ENCODE measurements at regions not wholly inside any gene's neighbourhood (a gene's known extent, or its start where the extent isn't known, plus 50 kb on each side); places are given as distances from the start of the nearest gene placed in this dataset.
"Not testable (repeated sequence)": the region's sequence is repeated elsewhere in the genome, so short reads cannot be mapped to it uniquely, and the experiment has no call there.

DNA sequence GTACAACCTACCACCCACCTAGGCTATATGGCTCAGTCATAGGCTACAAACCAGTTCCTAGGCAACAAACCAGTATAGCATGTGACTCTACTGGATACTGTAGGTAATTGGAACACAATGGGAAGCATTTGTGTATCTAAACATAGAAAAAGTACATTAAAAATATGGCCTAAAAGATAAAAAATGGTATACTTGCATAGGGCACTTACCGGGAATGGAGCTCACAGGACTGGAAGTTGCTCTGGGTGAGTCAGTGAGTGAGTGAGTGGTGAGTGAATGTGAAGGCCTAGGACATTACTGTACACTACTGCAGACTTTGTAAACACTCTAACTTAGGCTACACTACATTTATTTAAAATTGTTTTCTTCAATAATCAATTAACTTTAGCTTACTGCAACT is 139.2 kb upstream of the RBPJ start:
- no peak for DNase-seq

DNA sequence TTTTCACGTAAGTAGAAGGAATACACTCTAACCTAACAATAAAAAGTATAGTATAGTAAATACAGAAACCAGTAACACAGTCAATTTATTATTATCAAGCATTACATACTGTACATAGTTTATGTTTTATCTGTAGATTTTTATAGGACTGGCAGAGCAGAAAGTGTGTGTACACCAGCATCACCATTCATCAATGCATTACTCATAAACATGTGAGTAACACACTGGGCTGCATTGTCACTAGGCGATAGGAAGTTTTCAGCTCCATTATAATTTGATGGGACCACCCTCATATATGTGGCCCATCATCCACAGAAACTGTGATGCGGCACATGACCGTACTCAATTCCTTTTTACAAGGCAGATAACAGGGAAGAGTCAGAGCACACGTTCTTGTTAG is 137.8 kb upstream of the RBPJ start:
- DNase-seq: no peak

DNA sequence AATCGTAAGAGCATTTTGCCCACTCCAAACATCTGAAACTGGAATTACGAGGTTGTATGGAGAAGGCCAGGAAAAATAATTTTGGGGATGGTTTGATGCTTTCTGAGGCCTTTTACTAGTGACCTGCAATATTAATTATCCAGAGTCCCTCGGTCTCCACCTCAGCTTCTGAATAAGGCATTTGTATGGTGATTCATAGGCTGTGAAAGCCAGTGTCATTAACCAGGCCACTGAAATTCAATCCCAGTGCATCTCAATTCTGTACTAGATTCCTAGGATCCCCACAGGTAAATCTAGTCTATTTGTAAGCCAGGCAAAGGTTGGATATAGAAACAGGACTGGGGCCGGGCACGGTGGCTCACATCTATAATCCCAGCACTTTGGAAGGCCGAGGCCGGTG is 135.4 kb upstream of the RBPJ start:
- no peak for DNase-seq

DNA sequence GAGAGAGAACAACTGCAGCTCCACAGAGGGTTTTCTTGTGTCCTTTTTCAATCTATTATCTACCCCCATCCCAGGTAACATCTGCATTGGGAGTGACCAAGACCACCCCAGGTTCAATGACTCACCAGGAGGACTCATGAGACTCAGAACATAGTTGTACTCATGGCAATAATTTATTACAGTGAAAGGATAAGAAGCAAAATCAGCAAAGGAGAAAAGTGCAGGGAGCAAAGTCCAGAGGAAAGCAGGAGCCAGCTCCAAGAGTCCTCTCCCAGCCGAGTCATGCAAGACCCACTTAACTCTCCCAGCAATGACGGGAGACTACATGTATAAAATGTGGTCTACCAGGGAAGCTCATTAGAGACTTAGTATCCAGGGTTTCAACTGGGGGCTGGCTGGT is 129.5 kb upstream of the RBPJ start:
- DNase-seq: no peak

DNA sequence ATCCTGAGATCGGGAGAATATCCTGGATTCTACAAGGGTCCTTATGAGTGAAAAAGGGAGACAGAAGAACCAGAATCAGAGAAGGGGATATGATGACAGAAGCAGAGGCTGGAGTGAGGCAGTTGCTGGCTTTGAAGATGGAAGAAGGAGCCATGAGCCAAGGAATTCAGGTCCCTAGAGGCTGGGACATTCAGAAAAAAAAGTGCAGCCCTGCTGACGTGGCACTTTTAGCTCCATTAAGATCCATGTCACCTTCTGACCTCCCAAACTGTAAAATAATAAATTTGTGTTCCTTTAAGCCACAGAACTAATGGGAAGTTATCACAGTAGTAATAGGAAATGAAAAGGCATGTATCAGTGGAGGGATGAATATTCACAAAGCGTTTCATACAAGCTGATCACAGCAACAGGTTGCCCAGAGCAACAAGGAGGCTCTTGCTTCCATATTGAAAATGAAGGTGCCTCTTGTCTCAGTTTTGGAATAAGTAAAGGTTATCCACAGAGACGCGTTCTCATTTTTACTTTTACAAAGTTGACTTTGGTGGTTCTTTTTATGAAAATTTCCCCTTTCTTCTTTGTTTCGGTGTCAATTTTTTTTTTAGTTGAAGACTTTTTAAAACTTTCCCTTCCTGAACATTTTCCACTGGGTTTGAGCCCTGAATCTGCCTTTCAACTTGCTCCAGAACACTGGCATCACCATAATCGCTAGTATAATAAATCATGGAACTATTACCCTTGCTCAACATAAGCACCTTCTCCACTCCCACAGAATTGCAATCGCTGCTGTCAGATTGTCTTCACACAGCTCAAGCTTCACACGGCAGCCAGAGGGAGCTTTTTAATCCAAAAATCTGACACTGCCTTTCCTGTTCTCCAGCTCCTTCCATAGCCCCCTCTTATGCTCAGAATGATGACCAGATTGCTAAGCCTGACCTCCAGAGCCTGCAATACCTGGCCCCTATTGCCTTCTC is 127.6 kb upstream of the RBPJ start:
- peak; percentile 80 for DNase-seq

DNA sequence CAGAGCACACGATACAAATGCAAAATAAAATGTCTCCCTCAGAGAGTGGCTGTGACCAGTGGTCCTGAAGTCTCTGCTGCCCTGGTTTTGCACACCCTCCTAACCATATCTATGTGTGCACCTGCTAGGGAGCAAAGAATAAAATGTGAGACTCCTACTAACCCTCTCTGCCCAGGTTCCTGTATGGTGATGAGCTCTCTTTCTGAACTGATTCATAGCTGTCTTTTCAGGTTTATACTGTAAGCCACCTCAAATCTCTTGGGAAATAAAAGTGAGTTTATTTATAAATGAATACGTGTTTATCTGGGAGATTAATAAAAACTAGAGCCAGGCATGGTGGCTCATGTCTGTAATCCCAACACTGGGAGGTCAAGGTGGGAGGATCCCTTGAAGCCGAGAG is 126.0 kb upstream of the RBPJ start:
- DNase-seq: peak; percentile 59

DNA sequence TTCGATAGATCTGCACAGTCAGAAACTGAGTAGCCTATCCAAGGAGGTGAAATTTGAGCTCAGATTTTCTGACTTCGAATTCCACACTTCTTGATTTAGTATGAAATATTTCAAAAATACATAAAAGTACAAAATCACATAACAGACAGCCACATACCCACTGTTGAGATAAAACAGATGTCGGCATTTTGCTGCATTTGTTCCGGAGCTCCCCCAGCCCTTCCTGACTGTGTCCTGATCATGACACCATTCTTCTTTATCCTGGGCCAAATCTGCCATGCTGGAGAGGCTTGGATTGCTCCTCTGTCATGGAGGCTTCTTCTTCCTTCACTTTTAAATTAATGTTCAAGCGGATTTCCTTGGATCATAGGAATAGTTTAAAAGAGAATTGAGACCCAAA is 124.2 kb upstream of the RBPJ start:
- no peak for DNase-seq

DNA sequence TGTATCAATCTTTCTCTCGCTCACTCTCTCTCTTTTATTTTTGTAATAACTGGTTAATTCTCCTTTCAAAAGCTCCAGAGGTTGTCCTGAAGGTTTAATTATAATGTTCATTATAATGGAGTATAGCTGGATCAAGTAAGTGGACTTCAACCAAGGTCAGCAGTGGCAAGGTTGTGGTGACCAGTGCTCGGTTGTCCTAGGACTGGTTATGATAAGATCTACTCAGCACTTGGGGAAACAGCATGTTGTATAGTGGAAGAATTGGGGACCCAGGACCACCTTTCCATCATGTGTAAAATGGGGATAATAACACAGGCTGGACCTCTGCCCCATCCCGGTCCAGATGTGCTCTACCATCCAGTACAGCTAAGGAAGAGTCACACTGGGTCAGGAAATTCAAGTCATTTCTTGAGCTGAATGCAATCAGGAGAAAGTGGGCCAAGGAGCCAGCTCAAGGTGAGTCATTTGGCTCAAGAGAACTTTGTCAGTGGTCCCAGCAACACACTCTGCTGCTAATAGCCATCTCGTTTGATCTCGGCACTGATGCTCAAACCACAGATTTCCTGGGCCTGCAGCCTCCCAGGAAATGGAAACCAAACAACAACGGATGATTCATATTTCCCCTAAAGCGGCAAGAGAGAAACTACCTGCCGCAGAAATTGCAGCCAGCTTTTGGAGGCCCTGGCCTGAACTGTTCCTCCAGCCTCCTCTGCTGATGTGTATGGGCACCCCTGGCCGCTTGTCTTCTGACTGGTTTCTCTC is 123.6 kb upstream of the RBPJ start:
- peak; percentile 96 for DNase-seq

DNA sequence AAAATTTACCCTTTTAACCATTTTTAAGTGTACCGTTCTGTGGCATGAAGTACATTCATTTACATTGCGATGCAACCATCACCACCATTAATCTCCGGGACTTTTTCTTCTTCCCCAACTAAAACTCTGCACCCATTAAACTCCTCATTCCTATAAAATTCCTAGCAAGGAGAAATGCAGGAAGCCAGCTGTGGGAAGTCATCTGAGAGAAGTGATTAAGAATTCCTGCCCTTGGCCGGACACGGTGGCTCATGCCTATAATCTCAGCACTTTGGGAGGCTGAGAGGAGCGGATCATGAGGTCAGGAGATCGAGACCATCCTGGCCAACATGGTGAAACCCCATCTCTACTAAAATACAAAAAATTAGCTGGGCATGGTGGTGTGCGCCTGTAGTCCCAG is 121.9 kb upstream of the RBPJ start:
- not testable (repeated sequence) for DNase-seq

DNA sequence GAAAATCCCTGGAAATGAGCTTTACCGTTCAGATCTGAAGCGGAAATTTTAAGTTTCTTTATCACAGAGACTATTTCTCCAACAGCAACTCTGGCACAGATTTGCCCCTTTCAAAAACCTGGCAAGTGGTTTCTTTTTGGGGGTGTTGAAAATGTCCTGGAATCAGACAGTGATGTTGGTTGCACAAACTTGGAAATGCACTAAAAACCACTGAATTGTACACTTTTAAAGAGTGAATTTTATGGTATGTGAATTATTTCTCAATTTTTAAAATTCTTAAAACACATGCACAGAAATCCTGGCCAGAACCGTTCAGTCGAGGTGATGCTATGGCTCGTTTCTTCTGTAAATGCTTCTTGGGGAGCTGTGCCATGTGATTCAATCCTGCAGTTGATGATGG is 121.2 kb upstream of the RBPJ start:
- DNase-seq: no peak

DNA sequence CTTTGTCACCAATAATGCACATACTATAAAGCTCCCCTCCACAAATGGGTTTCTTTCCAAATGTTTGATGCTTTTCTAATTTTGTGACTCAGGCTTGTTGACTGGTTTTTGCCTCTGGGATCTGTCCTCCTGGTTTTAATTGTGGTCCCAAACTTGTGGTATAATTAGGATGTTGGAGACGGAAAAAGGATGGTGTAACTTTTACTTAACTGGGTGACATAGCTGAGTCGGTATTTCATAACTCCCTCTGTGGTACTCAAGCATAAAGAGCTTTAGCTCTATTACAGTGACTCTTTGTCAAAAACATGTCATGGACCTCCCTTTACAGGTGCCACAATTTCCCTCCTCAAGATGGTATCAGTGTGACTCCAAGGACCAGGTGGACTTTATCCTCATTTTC is 119.7 kb upstream of the RBPJ start:
- DNase-seq: no peak

DNA sequence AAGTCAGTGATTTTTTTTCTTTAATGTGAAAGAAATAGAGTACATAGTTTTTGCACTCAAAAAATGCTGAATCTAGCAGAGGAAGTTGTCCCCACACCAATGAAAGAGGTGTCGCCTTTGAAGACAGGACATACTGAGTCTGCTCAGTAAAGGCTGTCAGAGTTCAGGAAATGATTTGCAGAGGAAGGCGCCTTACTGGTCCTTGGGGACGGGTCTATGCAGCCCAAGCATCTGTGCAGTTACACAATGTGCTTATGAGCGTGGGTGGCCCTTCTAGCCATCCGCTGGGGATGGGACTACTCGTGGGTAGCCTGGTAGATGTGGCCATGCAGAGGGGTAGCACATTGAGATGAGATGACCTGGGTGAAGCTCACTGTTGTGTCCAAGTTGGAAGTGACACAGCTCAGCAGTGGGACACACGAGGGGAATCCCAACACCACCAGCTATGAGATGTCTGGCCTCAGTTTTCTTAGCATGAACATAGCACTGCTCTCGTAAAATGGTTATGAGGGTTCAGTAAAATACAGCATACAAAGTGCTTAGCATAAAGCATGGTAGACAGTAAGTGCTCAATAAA is 116.5 kb upstream of the RBPJ start:
- DNase-seq: no peak

DNA sequence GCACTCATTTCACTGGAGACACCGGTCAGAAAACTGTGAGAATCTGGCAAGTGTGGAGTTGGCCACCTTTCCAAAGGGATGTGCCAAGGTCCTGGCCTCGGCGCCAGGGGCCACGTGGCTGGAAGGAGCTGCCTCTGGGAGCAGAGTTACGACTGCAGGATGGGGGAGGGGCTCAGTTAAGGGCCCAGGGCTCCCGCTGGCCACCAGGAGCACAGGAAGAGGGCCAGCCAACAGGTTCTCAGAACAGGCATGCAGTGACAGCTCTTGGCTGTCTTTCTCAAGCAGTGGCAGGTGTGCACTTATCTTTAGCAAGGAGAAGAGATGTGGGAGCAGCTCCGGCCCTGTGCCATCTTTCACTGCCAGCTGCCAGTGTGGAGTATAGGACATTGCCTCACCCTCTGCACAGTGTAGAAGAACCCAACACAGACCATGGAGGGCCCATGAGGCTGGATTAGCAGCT is 115.9 kb upstream of the RBPJ start:
- no peak for DNase-seq

DNA sequence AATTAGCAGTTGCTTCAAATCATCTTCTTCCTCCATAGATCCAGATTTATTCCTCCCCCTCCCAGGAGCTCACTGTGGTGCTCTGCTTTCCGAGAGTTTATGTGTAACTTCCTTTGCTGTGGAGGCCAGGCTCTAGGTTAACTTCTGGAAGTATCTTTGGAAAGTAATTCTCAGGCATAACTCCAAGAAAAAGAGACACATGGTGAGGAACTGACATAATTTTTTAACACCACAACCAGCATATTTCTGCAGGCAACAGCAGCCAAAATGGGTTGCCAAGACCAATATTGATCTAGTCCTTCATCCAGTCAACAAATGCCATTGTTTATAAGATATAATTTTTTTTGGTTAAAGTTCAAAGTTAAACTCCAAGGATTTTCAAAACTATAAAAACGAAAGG is 114.5 kb upstream of the RBPJ start:
- DNase-seq: no peak

DNA sequence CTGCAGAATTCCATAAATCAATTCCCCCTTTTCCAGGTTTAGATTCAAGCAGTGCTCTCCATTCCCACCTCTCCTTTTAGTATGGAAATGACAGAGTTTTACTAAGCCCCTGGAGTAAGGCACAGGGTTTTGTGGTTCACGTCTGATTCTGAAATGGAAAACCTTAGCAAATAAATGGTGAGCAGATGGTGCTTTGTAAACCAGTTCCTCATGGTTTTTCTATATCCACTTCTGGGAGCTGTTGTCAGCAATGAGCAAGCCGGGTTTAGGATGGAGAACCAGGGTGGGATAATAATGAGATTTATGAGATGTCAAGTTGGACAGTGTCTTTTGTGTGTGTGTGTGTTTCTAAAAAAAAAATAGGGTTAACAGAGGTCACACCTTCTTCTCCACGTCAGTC is 113.8 kb upstream of the RBPJ start:
- DNase-seq: no peak

DNA sequence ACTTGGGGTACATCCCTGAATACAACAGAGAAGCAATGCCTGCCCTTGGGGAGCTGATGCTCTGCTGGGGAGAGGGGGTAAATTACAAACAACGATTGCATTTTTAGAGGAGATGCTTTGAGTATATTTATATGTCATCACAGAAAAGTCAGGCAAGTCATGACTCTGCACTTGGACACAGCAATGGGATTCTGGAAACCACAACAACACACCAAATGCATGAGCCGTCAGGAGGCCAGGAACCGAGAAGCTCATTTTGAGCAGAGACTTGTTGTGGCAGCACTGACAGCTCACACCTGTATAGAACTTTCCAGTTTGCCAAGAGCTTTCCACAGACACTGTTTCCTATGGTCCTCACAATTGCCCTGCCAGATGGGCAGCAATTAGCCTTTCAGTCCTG is 113.2 kb upstream of the RBPJ start:
- no peak for DNase-seq

DNA sequence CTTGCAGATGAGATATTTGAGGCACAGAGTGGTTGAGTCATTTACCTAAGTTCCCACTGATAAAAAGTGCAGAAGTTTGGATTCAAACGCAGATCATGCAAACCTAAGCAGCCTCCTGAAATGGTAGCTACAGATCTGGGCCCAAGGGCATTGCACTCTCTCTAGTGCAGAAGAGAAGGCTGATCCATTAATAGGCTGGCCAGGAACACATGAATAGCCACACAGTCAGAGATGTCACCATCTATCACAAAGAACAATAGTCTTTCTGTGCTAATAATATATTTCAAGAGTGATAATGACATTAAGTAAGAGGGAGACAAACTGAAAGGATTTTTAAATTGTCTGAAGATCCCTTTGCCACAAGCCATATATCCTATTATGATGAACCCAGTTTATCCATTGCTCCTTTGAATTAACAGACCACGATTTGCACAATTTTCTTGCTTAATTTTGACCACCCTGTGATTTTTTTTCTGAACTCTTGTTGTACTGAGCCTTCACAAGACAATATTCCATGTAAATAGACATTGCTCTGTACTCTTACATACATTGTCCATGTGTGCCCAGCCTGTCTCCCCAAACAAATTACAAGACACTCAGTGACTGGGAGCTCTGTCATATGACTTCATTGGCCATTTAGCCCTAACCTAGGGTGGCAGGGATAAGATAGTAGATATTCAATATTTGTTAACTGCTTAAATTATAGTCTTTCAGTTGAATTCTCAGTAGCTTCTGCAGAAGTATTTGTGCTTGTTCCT is 112.4 kb upstream of the RBPJ start:
- DNase-seq: no peak

DNA sequence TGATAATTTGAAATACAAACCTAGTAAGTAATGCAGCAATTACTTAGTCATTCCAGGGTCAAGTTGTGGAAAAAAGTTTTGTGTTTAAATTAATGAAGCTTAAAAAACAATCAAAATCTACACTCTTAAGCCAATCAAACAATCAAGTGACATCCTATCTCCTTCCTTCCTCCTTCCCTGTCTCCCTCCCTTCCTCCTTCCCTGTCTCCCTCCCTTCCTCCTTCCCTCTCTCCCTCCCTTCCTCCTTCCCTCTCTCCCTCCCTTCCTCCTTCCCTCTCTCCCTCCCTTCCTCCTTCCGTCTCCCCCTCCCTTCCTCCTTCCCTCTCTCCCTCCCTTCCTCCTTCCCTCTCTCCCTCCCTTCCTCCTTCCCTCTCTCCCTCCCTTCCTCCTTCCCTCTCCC is 111.4 kb upstream of the RBPJ start:
- not testable (repeated sequence) for DNase-seq

DNA sequence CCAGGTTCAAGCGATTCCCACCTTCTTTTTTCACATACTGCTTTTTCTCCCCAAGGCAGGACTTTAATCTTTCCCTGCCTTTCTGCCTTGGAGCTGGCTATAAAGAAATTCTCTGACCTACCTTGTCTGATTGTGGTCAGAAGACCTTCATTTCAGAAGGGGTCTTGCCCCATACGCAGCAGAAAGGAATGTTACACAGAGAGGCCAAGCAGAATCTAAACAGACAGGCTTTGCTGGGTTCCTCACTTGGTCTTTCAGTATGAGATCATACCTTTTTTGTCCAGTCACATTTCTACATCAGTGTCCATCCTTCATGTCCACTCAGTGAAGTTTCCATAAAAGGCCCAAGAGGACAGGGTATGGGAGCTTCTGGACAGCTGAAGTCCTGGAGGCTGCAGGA is 108.3 kb upstream of the RBPJ start:
- no peak for DNase-seq

DNA sequence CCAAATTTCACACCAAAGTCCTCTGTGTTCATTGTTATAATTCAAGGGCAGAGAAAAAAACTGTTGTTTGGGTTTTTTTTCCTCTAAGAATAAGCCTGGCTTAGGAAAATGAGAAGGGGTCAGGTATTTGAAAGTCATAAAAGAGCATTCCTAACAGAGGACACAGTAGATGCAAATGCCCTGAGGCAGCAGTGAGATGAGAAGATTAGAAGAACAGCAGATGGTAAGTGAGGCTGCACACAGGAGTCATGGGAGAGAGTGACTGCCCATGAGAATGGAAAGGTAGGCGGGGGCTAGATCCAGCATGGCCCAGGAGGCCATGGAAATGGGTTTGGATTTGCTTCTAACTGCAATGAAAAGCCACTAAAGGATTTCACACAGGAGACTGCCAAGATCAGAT is 107.5 kb upstream of the RBPJ start:
- no peak for DNase-seq

DNA sequence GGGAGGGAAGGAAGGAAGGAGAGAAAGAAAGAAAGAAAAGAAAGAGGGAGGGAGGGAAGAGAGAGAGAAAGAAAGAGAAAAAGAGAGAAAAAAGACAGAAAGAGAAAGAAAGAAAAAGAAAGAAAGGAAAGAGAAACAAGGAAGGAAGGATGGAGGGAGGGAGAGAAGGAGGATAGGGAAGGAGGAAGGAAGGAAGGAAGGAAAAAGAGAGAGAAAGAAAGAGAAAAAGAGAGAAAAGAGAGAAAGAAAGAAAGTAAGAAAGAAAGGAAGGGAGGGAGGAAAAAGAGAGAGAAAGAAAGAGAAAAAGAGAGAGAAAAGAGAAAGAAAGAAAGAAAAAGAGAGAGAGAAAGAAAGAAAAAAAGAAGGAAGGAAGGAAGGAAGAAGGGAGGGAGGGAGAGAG is 105.8 kb upstream of the RBPJ start:
- DNase-seq: no peak

DNA sequence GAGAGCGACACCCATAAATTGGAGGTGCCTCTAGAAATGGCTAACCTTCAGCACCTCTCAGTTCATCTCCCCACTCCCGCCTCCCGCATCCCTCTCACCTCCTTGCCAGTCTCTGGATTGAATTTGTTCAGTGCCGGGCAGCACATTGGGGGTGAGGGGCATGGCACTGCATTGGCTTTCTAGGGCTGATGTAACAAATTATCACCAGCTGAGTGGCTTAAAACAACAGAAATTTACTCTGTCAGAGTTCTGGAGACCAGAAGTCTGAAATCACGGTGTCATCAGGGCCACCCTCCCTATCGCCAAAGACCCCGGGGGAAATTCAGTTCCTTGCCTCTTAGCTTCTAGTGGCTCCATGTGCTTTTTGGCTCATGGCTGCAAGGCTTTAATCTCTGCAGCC is 105.1 kb upstream of the RBPJ start:
- DNase-seq: no peak

DNA sequence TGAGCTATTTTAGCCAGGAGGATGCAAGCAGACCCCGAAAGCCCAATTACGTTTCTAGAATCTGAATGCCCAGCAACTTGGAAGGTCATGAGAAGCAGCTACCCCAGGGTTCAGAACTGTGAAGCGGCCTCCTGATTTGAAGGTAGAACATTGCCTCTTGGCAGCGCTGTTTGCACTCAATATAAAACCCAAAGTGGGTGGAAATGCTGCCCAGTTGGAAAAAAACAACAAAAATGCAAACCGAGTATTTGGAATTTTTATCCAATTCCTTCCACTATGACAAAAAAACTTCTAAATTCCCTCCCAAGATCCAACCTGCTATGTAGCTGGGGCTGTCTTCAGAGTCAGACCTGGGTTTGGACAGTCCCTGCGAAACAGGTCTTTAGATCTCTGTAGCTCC is 103.3 kb upstream of the RBPJ start:
- no peak for DNase-seq

Data from activated CD4-positive, alpha-beta T cell treated with anti-CD3 and anti-CD28 coated beads, Interleukin-10, Interleukin-2, amounts not matched to agents 100 ng/mL and 50 ng/mL, durations not matched to agents 16 hours and 8 hours (primary cell).